ENCODE measurements at regions not wholly inside any gene's neighbourhood (a gene's known extent, or its start where the extent isn't known, plus 50 kb on each side); places are given as distances from the start of the nearest gene placed in this dataset.

DNA sequence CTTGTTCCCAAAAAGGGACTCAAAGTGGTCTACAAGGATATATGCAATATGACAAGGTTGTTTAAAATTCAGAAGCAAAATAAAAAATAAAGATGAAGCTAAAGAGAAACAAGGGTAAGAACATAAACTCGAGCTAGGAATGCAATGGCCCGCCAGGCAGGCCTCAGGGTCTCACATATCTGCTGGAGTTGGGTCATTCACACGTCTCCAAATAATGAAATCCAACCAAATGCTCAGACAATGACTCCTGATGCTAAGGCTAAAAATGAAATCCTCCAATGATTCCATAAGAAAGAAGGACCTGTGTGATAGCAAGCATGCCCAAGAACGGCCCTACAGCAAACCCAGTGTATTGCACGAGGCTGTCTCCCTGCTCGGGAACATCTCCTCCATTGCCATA, 153.3 kb upstream of the ETS2 start:
- in situ Hi-C loops (cut with MboI; ENCODE audit: low sequenced_read_pairs) = no loop called here

DNA sequence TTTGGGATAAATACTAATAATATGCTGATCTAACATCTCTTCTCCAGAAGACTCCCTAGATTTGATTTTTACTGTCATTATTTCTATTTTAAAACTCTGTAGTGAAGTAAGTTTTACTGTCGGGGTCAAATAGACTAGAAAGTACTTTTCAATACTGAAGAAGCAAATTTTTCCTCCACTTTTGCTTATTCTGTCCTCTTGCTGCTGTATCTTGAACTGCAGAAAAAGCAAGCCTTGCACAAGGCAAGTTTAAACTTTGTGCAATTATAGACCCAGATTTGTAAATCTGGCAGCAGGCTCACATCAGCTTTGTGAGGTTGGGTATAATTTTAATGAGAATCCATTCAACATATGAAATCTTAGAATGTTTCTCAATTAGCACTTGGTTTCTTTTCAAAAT, 151.1 kb upstream of the ETS2 start:
- in situ Hi-C loops (cut with MboI; ENCODE audit: low sequenced_read_pairs) = no loop called here

- in situ Hi-C loops (cut with MboI; ENCODE audit: low sequenced_read_pairs) = no loop called here
These were observed 147.2 kb upstream of the ETS2 start for GRCh38 chr21:38658511-38658910.

DNA sequence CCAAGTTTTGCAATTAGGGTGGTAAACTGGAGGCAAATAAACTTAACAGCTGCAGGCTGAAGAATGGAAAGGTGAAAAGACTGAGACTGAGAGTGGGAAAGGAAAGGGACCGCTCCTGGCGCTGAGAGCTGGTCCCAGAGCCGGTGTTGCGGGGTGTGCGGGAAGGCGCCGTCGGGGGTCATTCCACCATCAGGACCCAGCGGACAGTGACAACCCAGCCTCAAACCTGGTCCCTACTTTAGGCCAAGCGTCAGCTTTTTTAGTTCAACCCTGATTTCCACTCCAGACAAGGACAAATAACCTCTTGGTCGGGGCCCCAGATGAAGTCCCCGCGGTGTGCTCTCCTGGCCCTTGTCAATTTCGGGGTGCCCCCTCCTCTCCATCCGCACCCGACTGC, 145.8 kb upstream of the ETS2 start:
- in situ Hi-C loops (cut with MboI; ENCODE audit: low sequenced_read_pairs) = no loop called here

- in situ Hi-C loops (cut with MboI; ENCODE audit: low sequenced_read_pairs) = no loop called here
These were observed 145.2 kb upstream of the ETS2 start for GRCh38 chr21:38660333-38661196.

DNA sequence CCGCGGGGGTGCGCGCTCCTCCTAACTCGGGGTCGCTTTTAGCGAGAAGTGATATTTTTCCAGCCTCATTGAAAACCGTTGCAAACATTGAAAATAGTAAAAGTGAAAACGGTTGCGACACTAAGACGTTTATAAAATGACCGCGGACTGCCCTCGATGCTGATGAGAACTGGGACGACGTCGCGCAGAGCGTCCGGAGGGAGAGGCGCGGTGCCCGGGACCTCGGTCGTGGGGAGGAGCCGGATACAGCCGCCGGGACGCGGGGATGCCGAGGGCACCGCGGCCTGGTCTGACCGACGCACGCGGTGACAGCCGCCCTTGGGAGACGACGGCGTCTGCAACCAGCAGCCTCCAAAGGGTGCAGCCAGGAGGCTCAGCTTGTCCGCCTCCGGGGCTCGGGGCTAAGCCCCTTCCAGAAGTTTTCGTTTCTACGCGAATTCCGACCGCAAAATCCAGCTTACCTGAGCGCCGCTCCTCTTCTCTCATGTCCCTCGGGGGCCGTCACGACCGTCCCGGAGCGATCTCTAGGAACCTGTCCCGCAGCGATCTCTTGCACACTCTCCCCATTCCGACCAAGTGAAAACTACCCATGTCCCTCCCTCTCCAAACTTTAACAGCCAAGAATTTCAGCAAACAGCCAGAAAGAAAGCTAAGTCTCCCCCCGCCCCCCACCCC, 144.4 kb upstream of the ETS2 start:
- in situ Hi-C loops (cut with MboI; ENCODE audit: low sequenced_read_pairs) = no loop called here

GRCh38 chr21:38661889-38662568, 143.7 kb upstream of the ETS2 start:
- in situ Hi-C loops (cut with MboI; ENCODE audit: low sequenced_read_pairs) = no loop called here

DNA sequence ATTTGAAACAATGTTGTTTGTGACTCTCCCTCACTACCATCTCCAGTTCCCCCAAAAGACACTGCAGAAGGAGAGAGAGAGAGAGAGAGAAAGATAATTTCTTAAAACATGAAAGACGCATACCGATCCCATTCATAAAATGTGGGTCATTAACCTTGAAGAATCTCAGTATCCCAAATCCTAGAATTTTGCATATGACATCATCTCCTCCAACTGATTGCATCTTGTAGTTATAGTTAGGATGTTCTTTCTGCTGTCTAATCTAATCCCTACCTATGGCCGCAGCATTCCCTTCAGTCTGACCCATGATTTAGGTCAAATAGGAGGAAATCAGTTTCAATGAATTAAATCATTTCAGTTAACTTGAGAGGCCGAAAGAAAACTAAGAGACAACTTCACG, 142.4 kb upstream of the ETS2 start:
- in situ Hi-C loops (cut with MboI; ENCODE audit: low sequenced_read_pairs) = no loop called here

DNA sequence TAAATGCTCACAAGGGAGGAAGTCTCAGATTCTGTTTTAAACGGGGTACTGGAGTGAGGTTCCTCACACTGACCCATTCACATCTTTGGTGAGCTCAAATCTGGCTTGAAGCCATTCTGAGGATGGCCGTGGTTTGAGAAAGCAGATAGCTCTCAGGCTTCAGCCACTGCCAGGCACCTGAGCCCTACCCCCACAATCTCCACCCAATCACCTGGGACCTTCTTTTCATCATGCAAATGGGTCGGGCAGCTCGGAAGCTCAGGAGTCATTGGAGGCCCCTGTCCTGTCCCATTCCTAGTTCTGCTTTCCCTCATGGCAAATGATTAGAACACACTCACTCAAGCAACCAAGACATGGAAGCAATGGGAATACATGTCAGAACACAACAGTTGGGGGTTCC, 141.4 kb upstream of the ETS2 start:
- in situ Hi-C loops (cut with MboI; ENCODE audit: low sequenced_read_pairs) = no loop called here

DNA sequence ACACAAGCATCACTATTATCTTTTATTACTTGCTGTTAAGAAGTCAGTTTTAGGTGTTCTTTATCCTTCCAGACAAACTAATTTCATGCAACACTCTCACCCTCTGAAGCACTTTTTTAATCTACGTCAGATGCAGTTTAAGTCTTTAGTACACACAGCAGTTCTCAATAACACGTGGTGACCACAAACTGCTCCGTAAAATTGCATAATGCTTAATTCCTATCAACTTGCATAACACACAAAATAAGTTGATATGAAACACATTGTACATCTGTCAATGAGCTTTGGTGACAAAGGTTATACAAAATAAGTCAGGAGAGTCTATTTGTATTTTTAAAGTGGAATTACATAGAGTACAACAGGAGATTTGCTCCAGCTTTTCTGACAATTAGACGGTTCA, 140.9 kb upstream of the ETS2 start:
- in situ Hi-C loops (cut with MboI; ENCODE audit: low sequenced_read_pairs) = no loop called here

DNA sequence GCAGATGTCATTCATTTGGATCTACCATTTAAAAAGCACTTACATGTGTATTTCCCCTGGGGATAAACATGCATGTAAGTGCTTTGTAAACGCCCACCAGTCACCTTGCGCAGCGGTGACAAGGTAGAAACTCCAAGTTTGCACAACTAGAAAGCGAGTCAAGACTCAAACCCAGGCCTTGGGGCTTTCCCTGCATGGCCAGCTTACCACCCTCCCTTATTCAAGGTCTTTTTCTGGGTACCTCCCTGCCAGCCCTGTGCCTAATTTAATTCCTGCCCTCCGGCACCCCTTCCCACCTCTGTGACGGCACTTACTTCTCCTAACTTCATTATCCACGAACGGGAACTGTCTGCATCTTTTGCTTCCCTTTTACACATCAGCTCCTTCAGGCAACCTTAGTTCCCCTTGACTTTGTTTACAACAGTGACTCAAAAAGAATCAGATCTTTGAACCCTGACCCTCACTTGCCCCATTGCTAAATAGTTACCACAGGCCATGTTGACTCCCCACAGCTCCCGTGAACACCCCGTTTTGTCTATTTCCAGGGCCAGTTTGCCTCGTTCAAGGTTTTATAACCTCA, 138.3 kb upstream of the ETS2 start:
- in situ Hi-C loops (cut with MboI; ENCODE audit: low sequenced_read_pairs) = no loop called here

- in situ Hi-C loops (cut with MboI; ENCODE audit: low sequenced_read_pairs) = no loop called here
These were observed 137.7 kb upstream of the ETS2 start for GRCh38 chr21:38668067-38668466.

DNA sequence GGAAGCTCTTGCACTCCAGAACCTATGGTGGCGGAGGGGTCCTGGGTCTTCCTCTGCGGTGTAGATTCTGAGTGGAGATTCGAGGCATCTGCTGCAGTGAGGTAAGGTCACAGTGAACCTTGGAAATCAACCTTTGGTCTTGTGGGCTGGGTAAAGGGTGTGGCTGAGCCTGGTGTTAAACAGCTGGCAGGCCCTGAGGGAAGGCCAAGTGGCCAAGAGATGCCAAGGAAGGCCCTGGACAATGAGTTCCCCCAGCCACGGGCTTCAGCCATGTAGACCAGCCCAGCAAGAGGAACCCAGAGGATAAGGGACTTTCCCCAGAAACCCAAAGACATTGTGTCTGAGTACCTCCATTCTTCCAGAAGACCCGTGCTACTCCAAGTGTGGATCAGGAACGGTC, 137.2 kb upstream of the ETS2 start:
- in situ Hi-C loops (cut with MboI; ENCODE audit: low sequenced_read_pairs) = no loop called here

DNA sequence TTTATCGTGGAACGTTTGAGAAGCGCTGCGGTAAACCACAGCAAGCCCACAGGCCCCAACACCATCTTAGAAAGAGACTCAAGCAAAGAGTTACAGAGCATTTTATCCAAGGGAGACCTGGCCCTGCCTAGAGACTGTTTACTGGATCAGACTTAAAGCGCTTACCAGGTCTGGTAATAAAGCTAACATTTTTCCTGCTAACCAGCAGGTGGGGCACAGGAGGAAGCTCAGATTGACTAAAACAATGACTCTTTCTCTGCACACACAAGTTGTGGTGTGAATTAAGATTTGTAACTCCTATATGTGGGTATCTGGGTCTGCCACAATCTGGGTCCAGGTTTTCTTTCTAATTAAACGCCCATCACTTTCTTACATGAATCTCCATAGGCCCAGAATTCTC, 136.5 kb upstream of the ETS2 start:
- in situ Hi-C loops (cut with MboI; ENCODE audit: low sequenced_read_pairs) = no loop called here

DNA sequence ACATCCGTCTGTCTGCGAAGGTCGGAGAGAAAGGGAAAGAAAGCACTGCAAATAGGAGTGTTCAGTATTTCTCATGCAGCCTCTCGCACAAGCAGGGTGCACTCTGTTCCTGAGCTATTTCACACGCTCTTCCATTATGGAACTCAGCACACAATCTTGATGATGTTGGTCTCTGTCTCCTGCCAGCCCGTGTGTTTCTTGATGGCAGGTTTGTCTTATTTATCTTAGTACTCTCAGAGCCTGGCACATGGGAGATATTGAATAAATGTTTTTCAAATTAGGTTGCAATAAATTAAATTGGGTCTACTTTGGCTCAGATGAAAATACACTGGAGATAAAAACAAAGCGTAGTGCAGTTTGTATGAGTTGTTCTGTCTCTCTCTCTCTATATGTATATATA, 134.9 kb upstream of the ETS2 start:
- in situ Hi-C loops (cut with MboI; ENCODE audit: low sequenced_read_pairs) = no loop called here

DNA sequence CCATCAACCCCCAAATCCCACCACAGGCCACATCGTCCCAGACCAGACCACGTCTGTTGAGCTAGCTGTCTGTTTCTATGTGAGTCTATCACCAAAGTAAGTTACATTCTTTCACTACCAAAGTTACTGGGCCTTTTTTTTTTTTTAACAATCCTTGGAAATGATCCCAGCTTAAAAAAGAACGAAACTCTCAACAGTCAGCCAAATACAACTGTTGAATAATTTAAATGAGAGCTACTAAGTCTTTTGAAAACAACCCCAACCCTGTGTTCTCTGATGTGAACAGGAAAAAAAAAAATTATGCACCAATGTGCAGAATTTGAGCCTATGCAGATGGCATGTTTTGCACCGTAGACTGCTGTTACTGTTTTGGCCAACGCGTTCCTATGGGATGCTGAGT, 134.0 kb upstream of the ETS2 start:
- in situ Hi-C loops (cut with MboI; ENCODE audit: low sequenced_read_pairs) = no loop called here

DNA sequence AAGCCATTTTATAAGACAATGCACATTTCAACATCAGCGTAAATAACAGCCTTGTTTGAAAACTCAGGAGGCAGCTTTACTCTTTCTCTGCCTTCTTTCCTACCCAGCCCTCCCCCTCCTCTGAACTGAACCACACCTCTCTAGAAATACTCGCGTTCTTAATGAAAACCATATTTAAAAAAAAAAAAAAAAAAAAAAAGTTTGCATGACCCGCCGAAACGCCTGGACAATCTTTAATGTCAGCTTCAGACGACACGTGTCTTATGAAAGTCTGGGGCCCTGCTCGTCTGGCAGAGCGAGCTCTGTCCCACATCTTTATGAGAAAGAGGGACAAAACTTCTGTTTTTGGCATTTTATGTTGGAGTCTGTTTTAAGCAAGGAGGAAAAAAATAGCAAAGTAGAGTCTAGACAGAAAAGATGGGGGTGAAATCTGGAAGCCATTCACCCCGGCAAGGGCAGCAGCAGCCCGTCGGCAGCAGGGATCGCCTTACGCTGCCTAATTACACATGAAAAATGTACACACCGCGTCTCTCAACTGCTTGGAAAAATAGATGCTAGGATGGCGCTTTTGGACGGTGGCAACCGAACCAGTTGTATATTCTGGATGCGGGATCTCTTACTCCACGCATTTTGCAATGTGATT, 130.4 kb upstream of the ETS2 start:
- in situ Hi-C loops (cut with MboI; ENCODE audit: low sequenced_read_pairs) = no loop called here

DNA sequence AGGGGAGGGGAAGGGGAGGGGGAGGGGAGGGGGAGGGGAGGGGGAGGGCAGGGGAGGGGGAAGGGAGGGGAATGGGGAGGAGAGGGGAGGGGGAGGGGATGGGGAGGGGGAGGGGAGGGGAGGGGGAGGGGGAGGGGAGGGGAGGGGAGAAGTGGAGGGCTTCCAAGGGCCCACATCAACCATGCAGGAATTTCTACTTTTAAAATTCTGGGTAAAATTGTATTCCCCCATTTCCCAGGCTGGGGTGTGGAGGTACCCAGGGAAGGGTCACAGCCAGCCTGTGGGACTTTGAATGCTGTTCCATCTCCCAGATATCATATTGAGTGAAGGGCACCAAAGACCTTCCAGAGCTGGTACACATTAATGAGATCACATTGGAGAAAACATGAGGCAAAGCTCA, 126.9 kb upstream of the ETS2 start:
- in situ Hi-C loops (cut with MboI; ENCODE audit: low sequenced_read_pairs) = no loop called here

GRCh38 chr21:38679534-38679933, 126.2 kb upstream of the ETS2 start:
- in situ Hi-C loops (cut with MboI; ENCODE audit: low sequenced_read_pairs) = no loop called here

DNA sequence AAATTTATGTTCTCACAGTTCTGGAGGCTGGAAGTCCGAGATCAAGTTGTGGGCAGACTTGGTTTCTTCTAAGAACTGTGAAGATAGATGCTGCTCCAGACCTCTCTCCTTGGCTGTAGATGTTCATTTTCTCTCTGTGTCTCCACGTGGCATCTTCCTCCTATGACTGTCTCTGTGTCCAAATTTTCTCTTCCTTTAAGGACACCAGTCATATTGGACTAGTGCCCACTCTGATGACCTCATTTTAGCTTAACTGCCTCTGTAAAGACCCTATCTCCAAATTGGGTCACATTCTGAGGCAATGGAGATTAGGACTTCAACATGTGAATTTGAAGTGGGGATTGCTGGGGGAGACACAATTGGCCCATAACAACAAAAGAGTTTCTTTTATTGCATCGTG, 125.3 kb upstream of the ETS2 start:
- in situ Hi-C loops (cut with MboI; ENCODE audit: low sequenced_read_pairs) = no loop called here

GRCh38 chr21:38683222-38683621, 122.5 kb upstream of the ETS2 start:
- in situ Hi-C loops (cut with MboI; ENCODE audit: low sequenced_read_pairs) = no loop called here

Data from HL-60/S4 treated with phorbol 12-myristate 13-acetate at 8.2 ng/mL for 4 days and 3 days (cell line).